Fibroblast of skin of right biceps (primary cell): ENCODE measurements at regions not wholly inside any gene's neighbourhood (a gene's known extent, or its start where the extent isn't known, plus 50 kb on each side); places are given as distances from the start of the nearest gene placed in this dataset.

ENCODE experiments used
- DNase-seq: peaks from one replicate; pipeline ENCODE4 v3.0.0-alpha.2; 2013

DNA sequence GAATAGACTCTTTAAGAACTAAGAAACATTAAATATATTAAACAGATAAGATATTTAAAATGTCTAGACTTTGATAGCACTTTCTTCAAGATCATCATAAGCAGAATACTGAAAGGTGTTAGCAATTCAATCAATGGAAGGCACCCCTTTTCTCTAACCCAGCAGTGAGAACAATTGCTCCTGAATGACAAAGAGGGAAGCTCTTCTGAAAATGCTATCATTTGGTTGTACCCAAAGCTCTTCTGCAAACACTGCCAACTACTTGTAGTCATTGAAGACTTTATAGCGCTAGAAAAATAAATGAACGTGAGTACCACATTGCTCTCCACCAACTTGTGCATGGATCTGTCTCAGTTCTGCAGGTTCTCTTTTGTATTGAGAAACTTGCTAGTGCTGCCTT is 62.2 kb upstream of the LMO3 start:
- DNase-seq, result no peak

DNA sequence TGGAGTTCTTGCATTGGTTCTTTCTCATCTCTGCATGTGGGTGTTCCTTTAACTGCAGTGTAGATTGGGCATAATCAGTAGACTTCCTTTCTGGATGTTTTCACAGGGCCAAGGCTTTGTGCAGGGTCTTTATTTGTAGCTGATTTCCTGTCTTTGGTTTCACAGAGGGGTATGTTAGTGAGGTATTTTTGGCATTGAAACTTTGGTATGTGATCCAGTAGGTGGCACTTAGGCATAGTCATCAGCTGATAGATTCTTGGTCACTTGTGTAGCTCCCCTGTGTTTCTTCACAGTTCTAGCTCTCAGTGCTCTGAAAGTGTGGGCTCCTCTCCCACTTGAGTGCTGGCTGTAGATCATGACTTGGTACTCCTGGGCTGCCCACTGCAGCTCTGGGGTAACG is 52.7 kb upstream of the LMO3 start:
- no peak for DNase-seq
